ENCODE measurements at regions not wholly inside any gene's neighbourhood (a gene's known extent, or its start where the extent isn't known, plus 50 kb on each side); places are given as distances from the start of the nearest gene placed in this dataset.

GRCh38 chr11:69970785-69971535 is 107.2 kb upstream of the ANO1 start:
- DNase-seq (ENCODE audit: low read depth), result no peak
- TF ChIP-seq, protein P1, sequence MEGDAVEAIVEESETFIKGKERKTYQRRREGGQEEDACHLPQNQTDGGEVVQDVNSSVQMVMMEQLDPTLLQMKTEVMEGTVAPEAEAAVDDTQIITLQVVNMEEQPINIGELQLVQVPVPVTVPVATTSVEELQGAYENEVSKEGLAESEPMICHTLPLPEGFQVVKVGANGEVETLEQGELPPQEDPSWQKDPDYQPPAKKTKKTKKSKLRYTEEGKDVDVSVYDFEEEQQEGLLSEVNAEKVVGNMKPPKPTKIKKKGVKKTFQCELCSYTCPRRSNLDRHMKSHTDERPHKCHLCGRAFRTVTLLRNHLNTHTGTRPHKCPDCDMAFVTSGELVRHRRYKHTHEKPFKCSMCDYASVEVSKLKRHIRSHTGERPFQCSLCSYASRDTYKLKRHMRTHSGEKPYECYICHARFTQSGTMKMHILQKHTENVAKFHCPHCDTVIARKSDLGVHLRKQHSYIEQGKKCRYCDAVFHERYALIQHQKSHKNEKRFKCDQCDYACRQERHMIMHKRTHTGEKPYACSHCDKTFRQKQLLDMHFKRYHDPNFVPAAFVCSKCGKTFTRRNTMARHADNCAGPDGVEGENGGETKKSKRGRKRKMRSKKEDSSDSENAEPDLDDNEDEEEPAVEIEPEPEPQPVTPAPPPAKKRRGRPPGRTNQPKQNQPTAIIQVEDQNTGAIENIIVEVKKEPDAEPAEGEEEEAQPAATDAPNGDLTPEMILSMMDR (IDR thresholded peaks at IDR 0.05; ENCODE audit: insufficient read depth, low read depth, low read length), result no peak
- H3K4me3 ChIP-seq (ENCODE audit: low read depth, low read length), result no peak overlapping the region

DNA sequence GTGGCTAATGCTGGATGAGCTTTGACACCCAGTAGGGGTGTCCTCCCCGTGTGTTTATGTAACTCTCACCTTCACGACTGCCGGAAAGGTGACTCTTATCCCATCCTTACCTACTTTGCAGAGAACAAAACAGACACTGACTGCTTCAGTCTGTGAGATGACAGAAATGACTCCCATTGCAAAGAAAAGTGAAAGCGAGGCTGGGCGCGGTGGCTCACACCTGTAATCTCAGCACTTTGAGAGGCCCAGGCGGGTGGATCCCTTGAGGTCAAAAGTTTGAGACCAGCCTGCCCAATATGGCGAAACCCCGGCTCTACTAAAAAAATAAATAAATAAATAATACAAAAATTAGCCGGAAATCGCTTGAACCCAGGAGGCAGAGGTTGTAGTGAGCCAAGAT is 106.4 kb upstream of the ANO1 start:
- TF ChIP-seq, protein P1 (IDR thresholded peaks at IDR 0.05; ENCODE audit: insufficient read depth, low read depth, low read length), result no peak
- DNase-seq (ENCODE audit: low read depth), result no peak
- no peak overlapping the region for H3K4me3 ChIP-seq (ENCODE audit: low read depth, low read length)

GRCh38 chr11:69972351-69972802 is 105.7 kb upstream of the ANO1 start:
- DNase-seq (ENCODE audit: low read depth), result no peak
- H3K4me3 ChIP-seq (ENCODE audit: low read depth, low read length), result no peak overlapping the region
- TF ChIP-seq, protein P1 (IDR thresholded peaks at IDR 0.05; ENCODE audit: insufficient read depth, low read depth, low read length), result no peak

DNA sequence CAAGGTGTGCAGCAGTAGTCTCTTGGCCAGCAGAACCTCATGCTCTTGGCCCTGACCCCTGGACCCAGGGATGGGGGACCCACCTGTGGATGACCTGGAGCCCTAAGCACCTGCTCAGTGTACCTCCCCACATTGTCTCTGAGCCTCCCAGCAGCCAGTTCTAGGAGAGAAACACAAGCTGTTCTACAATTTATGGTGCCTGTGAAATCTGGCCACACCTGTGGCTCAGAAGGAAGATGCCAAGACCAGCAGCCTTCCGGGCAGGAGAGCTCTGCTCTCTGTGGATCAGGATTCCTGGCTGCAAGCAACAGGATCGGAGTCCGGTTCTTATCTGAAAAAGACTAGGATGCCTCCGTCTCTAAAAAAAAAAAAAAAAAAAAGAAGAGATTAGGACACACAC is 103.6 kb upstream of the ANO1 start:
- no peak overlapping the region for H3K4me3 ChIP-seq (ENCODE audit: low read depth, low read length)
- TF ChIP-seq, protein P1 (IDR thresholded peaks at IDR 0.05; ENCODE audit: insufficient read depth, low read depth, low read length), result no peak
- no peak for DNase-seq (ENCODE audit: low read depth)

GRCh38 chr11:69975822-69976221 is 102.3 kb upstream of the ANO1 start:
- no peak for DNase-seq (ENCODE audit: low read depth)
- TF ChIP-seq, protein P1 (IDR thresholded peaks at IDR 0.05; ENCODE audit: insufficient read depth, low read depth, low read length), result no peak

DNA sequence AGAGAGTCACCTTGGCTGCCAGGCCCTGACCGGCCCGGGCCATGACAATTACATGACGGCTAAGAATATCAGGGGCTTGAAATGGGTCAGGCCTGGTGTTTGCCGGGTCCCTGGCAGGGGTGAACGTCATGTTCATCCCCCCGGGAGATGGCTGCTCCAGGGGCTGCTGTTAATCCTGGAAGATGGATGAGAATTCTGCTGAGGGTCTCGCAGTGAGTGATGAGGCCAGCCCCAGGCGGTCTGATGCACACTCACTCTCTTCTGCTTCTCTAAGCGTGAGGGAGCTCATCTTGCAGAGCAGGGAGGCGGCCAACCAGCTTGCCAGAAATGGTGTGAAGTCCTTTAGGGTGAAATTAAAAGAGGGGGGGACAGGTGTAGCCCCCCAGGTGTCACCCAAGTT is 101.3 kb upstream of the ANO1 start:
- TF ChIP-seq, protein P1 (IDR thresholded peaks at IDR 0.05; ENCODE audit: insufficient read depth, low read depth, low read length), result no peak
- DNase-seq (ENCODE audit: low read depth), result no peak
- no peak overlapping the region for H3K4me3 ChIP-seq (ENCODE audit: low read depth, low read length)

More at GRCh38 chr11:69975822-69976221, 102.3 kb upstream of the ANO1 start:
- H3K4me3 ChIP-seq (ENCODE audit: low read depth, low read length), result no peak overlapping the region

GRCh38 chr11:69977951-69978350 is 100.2 kb upstream of the ANO1 start:
- no peak overlapping the region for H3K4me3 ChIP-seq (ENCODE audit: low read depth, low read length)
- TF ChIP-seq, protein P1 (IDR thresholded peaks at IDR 0.05; ENCODE audit: insufficient read depth, low read depth, low read length), result no peak
- DNase-seq (ENCODE audit: low read depth), result no peak
